ENCODE measurements at regions not wholly inside any gene's neighbourhood (a gene's known extent, or its start where the extent isn't known, plus 50 kb on each side); places are given as distances from the start of the nearest gene placed in this dataset.

- no peak for DNase-seq (ENCODE audit: low read depth, low spot score)
- no peak overlapping the region for H3K9ac ChIP-seq (ENCODE audit: insufficient read length, low read depth)
- H3K27me3 ChIP-seq (ENCODE audit: insufficient read depth, insufficient read length), result no peaks in the 10 kb centered on the region
- no peak for TF ChIP-seq YY1 (IDR thresholded peaks at IDR 0.05; ENCODE audit: insufficient read depth, insufficient read length)
- no peak overlapping the region for H3K4me3 ChIP-seq (ENCODE audit: insufficient read length, low read depth)
- no peaks in the 10 kb centered on the region for H3K36me3 ChIP-seq (ENCODE audit: insufficient read depth, insufficient read length, low read length)
- H3K4me1 ChIP-seq (ENCODE audit: insufficient read depth, insufficient read length), result no peaks in the 10 kb centered on the region
- H3K9me3 ChIP-seq (ENCODE audit: insufficient read depth, low read length), result no peaks in the 10 kb centered on the region
Measured at GRCh38 chr4:11081006-11081405, 347.7 kb downstream of the HS3ST1 start.

- Histone ChIP-seq H3K4me3 (ENCODE audit: insufficient read length, low read depth) (no peak overlapping the region), H3K36me3 (ENCODE audit: insufficient read depth, insufficient read length, low read length) (no peaks in the 10 kb centered on the region), H3K9me3 (ENCODE audit: insufficient read depth, low read length) (no peaks in the 10 kb centered on the region), H3K4me1 (ENCODE audit: insufficient read depth, insufficient read length) (no peaks in the 10 kb centered on the region), H3K9ac (ENCODE audit: insufficient read length, low read depth) (no peak overlapping the region), H3K27me3 (ENCODE audit: insufficient read depth, insufficient read length) (no peaks in the 10 kb centered on the region)
- TF ChIP-seq YY1 (IDR thresholded peaks at IDR 0.05; ENCODE audit: insufficient read depth, insufficient read length) (no peak), SUZ12 (IDR thresholded peaks at IDR 0.05; ENCODE audit: extremely low read depth, insufficient read depth, insufficient read length) (no peak), ZNF274 (IDR thresholded peaks at IDR 0.05; ENCODE audit: low read depth, low read length) (no peak)
- DNase-seq (ENCODE audit: low read depth, low spot score), result no peak
Measured at GRCh38 chr4:11079171-11079570, 349.5 kb downstream of the HS3ST1 start.

- Histone ChIP-seq H3K9me3 (ENCODE audit: insufficient read depth, low read length) (no peaks in the 10 kb centered on the region), H3K4me3 (ENCODE audit: insufficient read length, low read depth) (no peak overlapping the region), H3K27me3 (ENCODE audit: insufficient read depth, insufficient read length) (no peaks in the 10 kb centered on the region), H3K9ac (ENCODE audit: insufficient read length, low read depth) (no peak overlapping the region), H3K4me1 (ENCODE audit: insufficient read depth, insufficient read length) (no peaks in the 10 kb centered on the region), H3K36me3 (ENCODE audit: insufficient read depth, insufficient read length, low read length) (no peaks in the 10 kb centered on the region)
- TF ChIP-seq YY1 (IDR thresholded peaks at IDR 0.05; ENCODE audit: insufficient read depth, insufficient read length) (no peak), ZNF274 (IDR thresholded peaks at IDR 0.05; ENCODE audit: low read depth, low read length) (no peak), SUZ12 (IDR thresholded peaks at IDR 0.05; ENCODE audit: extremely low read depth, insufficient read depth, insufficient read length) (no peak)
- no peak for DNase-seq (ENCODE audit: low read depth, low spot score)
Measured at GRCh38 chr4:11074581-11075241, 354.0 kb downstream of the HS3ST1 start.

GRCh38 chr4:11073621-11074051 lies 355.1 kb downstream of the HS3ST1 start:
- H3K4me3 ChIP-seq (ENCODE audit: insufficient read length, low read depth), result no peak overlapping the region
- DNase-seq (ENCODE audit: low read depth, low spot score), result no peak
- no peaks in the 10 kb centered on the region for H3K9me3 ChIP-seq (ENCODE audit: insufficient read depth, low read length)
- H3K9ac ChIP-seq (ENCODE audit: insufficient read length, low read depth), result no peak overlapping the region
- H3K27me3 ChIP-seq (ENCODE audit: insufficient read depth, insufficient read length), result no peaks in the 10 kb centered on the region
- TF ChIP-seq SUZ12 (IDR thresholded peaks at IDR 0.05; ENCODE audit: extremely low read depth, insufficient read depth, insufficient read length) (no peak), YY1 (IDR thresholded peaks at IDR 0.05; ENCODE audit: insufficient read depth, insufficient read length) (no peak), ZNF274 (IDR thresholded peaks at IDR 0.05; ENCODE audit: low read depth, low read length) (no peak)
- H3K4me1 ChIP-seq (ENCODE audit: insufficient read depth, insufficient read length), result no peaks in the 10 kb centered on the region
- no peaks in the 10 kb centered on the region for H3K36me3 ChIP-seq (ENCODE audit: insufficient read depth, insufficient read length, low read length)

GRCh38 chr4:11072999-11073398 lies 355.7 kb downstream of the HS3ST1 start:
- no peak overlapping the region for H3K9ac ChIP-seq (ENCODE audit: insufficient read length, low read depth)
- no peaks in the 10 kb centered on the region for H3K4me1 ChIP-seq (ENCODE audit: insufficient read depth, insufficient read length)
- DNase-seq (ENCODE audit: low read depth, low spot score), result no peak
- H3K27me3 ChIP-seq (ENCODE audit: insufficient read depth, insufficient read length), result no peaks in the 10 kb centered on the region
- H3K36me3 ChIP-seq (ENCODE audit: insufficient read depth, insufficient read length, low read length), result no peaks in the 10 kb centered on the region
- H3K4me3 ChIP-seq (ENCODE audit: insufficient read length, low read depth), result no peak overlapping the region
- H3K9me3 ChIP-seq (ENCODE audit: insufficient read depth, low read length), result no peaks in the 10 kb centered on the region
- TF ChIP-seq ZNF274 (IDR thresholded peaks at IDR 0.05; ENCODE audit: low read depth, low read length) (no peak), SUZ12 (IDR thresholded peaks at IDR 0.05; ENCODE audit: extremely low read depth, insufficient read depth, insufficient read length) (no peak), YY1 (IDR thresholded peaks at IDR 0.05; ENCODE audit: insufficient read depth, insufficient read length) (no peak)

GRCh38 chr4:11072463-11072862 lies 356.2 kb downstream of the HS3ST1 start:
- no peak for DNase-seq (ENCODE audit: low read depth, low spot score)
- Histone ChIP-seq H3K36me3 (ENCODE audit: insufficient read depth, insufficient read length, low read length) (no peaks in the 10 kb centered on the region), H3K9ac (ENCODE audit: insufficient read length, low read depth) (no peak overlapping the region), H3K4me3 (ENCODE audit: insufficient read length, low read depth) (no peak overlapping the region), H3K9me3 (ENCODE audit: insufficient read depth, low read length) (no peaks in the 10 kb centered on the region), H3K4me1 (ENCODE audit: insufficient read depth, insufficient read length) (no peaks in the 10 kb centered on the region), H3K27me3 (ENCODE audit: insufficient read depth, insufficient read length) (no peaks in the 10 kb centered on the region)
- TF ChIP-seq ZNF274 (IDR thresholded peaks at IDR 0.05; ENCODE audit: low read depth, low read length) (no peak), YY1 (IDR thresholded peaks at IDR 0.05; ENCODE audit: insufficient read depth, insufficient read length) (no peak), SUZ12 (IDR thresholded peaks at IDR 0.05; ENCODE audit: extremely low read depth, insufficient read depth, insufficient read length) (no peak)

GRCh38 chr4:11070813-11071212 lies 357.9 kb downstream of the HS3ST1 start:
- Histone ChIP-seq H3K36me3 (ENCODE audit: insufficient read depth, insufficient read length, low read length) (no peaks in the 10 kb centered on the region), H3K4me1 (ENCODE audit: insufficient read depth, insufficient read length) (no peaks in the 10 kb centered on the region), H3K27me3 (ENCODE audit: insufficient read depth, insufficient read length) (no peaks in the 10 kb centered on the region), H3K9ac (ENCODE audit: insufficient read length, low read depth) (no peak overlapping the region), H3K9me3 (ENCODE audit: insufficient read depth, low read length) (no peaks in the 10 kb centered on the region), H3K4me3 (ENCODE audit: insufficient read length, low read depth) (no peak overlapping the region)
- no peak for DNase-seq (ENCODE audit: low read depth, low spot score)
- TF ChIP-seq SUZ12 (IDR thresholded peaks at IDR 0.05; ENCODE audit: extremely low read depth, insufficient read depth, insufficient read length), result no peak
- no peak for TF ChIP-seq YY1 (IDR thresholded peaks at IDR 0.05; ENCODE audit: insufficient read depth, insufficient read length)
- TF ChIP-seq ZNF274 (IDR thresholded peaks at IDR 0.05; ENCODE audit: low read depth, low read length), result no peak

Measured in NT2/D1 (cell line).